HCT116 (cell line): ENCODE measurements at regions not wholly inside any gene's neighbourhood (a gene's known extent, or its start where the extent isn't known, plus 50 kb on each side); places are given as distances from the start of the nearest gene placed in this dataset.

ENCODE experiments used
- ATAC-seq: fragments of 200-7000 bp; cut with Tn5 transposase; 2 replicates; pipeline ENCODE4 v1.9.1; 2020; ENCODE audit warnings: mild to moderate bottlenecking, moderate library complexity
- BruUV-seq: library from RNA; stranded (reverse); fragments of 400-500 nt; replicated peaks from 2 replicates; lab custom pipeline; 2021; lab: Mats Ljungman, UMichigan
- CTCF ChIA-PET: fragments of 300-600 bp; sonication (Branson Sonifier 250); formaldehyde crosslinking; loops from one replicate; lab custom pipeline; 2021; ENCODE audit warnings: antibody characterized with exemption; lab: Charles Lee
- POLR2A ChIA-PET: fragments of 300-600, 350-600 bp; sonication (Branson Sonifier 250); formaldehyde crosslinking; loops from one replicate; lab custom pipeline; 2021; ENCODE audit warnings: antibody characterized with exemption; lab: Charles Lee
- RAD21 ChIA-PET, 2 experiments: fragments of 300-600 bp; sonication (Branson Sonifier 250); formaldehyde crosslinking; loops; one replicate each; lab custom pipeline; 2023; ENCODE audit warnings: low total read pairs in 2 of 2; ENCODE audit not compliant: uncharacterized antibody in 2 of 2, unreplicated experiment in 2 of 2, low non-redundant PET in 1 of 2; lab: Charles Lee
- DNase-seq: peaks from one replicate; pipeline ENCODE4 v3.0.0-alpha.2; 2010; ENCODE audit warnings: low read depth, low spot score
- H2AFZ ChIP-seq: fragments of 200-600 bp; shearing (Covaris generic), sonication (generic); 2 replicates; pipeline ENCODE4 v1.6.1; 2017; ENCODE audit warnings: low read depth, mixed run types, mixed read lengths, antibody characterized with exemption, low read length; ENCODE audit not compliant: poor library complexity, severe bottlenecking
- H3K27ac ChIP-seq: 2 replicates; pipeline ENCODE4 v1.5.1; 2012; ENCODE audit warnings: low read depth, low read length
- H3K27me3 ChIP-seq: fragments of 200-600 bp; sonication (generic); 2 replicates; pipeline ENCODE4 v1.6.1; 2016; ENCODE audit warnings: mixed run types, low read length, mixed read lengths; ENCODE audit not compliant: insufficient read depth
- H3K36me3 ChIP-seq, 2 experiments: fragments of 200-500 bp in 1 of 2; fragments of 200-600 bp in 1 of 2; sonication (Bioruptor generic) in 1 of 2; sonication (generic) in 1 of 2; 2 replicates each; pipeline versions ENCODE4 v1.5.1 to v1.6.1; 2014 to 2016; ENCODE audit warnings: low read length in 2 of 2, inconsistent platforms in 1 of 2, mixed read lengths in 1 of 2, mixed run types in 1 of 2; ENCODE audit not compliant: insufficient read depth in 2 of 2, control insufficient read depth in 1 of 2
- H3K4me1 ChIP-seq, 2 experiments: fragments of 200-600 bp in 1 of 2; sonication (generic) in 1 of 2; 2 replicates each; pipeline versions ENCODE4 v1.5.1 to v1.6.1; 2012 to 2017; ENCODE audit warnings: low read length in 2 of 2, inconsistent platforms in 1 of 2, mild to moderate bottlenecking in 1 of 2, mixed read lengths in 1 of 2, mixed run types in 1 of 2, moderate library complexity in 1 of 2; ENCODE audit not compliant: insufficient read depth in 2 of 2, control insufficient read depth in 1 of 2
- H3K4me2 ChIP-seq: fragments of 200-600 bp; sonication (generic); 2 replicates; pipeline ENCODE4 v1.6.1; 2017; ENCODE audit warnings: mixed run types, low read length, mixed read lengths
- H3K4me3 ChIP-seq, 2 experiments: fragments of 200-600 bp in 1 of 2; sonication (generic) in 1 of 2; replicated peaks in 1 of 2; 2 replicates each; pipeline ENCODE4 v1.5.1; 2011 to 2016; ENCODE audit warnings: low read length in 2 of 2, control low read depth in 1 of 2, low read depth in 1 of 2, mild to moderate bottlenecking in 1 of 2, mixed read lengths in 1 of 2, mixed run types in 1 of 2
- H3K79me2 ChIP-seq: fragments of 200-600 bp; sonication (generic); 2 replicates; pipeline ENCODE4 v1.6.1; 2017; ENCODE audit warnings: mild to moderate bottlenecking, mixed run types, low read length, moderate library complexity, mixed read lengths; ENCODE audit not compliant: insufficient read depth
- H3K9ac ChIP-seq: fragments of 200-600 bp; sonication (generic); 2 replicates; pipeline ENCODE4 v1.6.1; 2016; ENCODE audit warnings: low read length, mixed read lengths
- H3K9me2 ChIP-seq: fragments of 200-600 bp; sonication (generic), shearing (Covaris generic); 2 replicates; pipeline ENCODE4 v1.6.1; 2017; ENCODE audit warnings: mixed run types, mild to moderate bottlenecking, moderate library complexity; ENCODE audit not compliant: insufficient read depth
- H3K9me3 ChIP-seq, 2 experiments: fragments of 200-500 bp in 1 of 2; fragments of 200-600 bp in 1 of 2; sonication (Bioruptor generic) in 1 of 2; sonication (generic) in 1 of 2; 2 replicates each; pipeline ENCODE4 v1.6.1; 2014 to 2017; ENCODE audit warnings: low read length in 2 of 2, mixed read lengths in 2 of 2, inconsistent platforms in 1 of 2, low read depth in 1 of 2, mild to moderate bottlenecking in 1 of 2, mixed run types in 1 of 2, moderate library complexity in 1 of 2; ENCODE audit not compliant: control insufficient read depth in 1 of 2, insufficient read depth in 1 of 2
- H4K20me1 ChIP-seq: fragments of 200-600 bp; sonication (generic), shearing (Covaris generic); 2 replicates; pipeline ENCODE4 v1.6.1; 2017; ENCODE audit warnings: mixed run types, mild to moderate bottlenecking, moderate library complexity; ENCODE audit not compliant: insufficient read depth
- JUND ChIP-seq: IDR thresholded peaks from 2 replicates; pipeline ENCODE4 v1.6.1; 2012
- SRF ChIP-seq: IDR thresholded peaks from 2 replicates; pipeline ENCODE4 v1.6.1; 2012; ENCODE audit warnings: low read depth
- ZBTB33 ChIP-seq: IDR thresholded peaks from 2 replicates; pipeline ENCODE4 v1.6.1; 2011; ENCODE audit warnings: mild to moderate bottlenecking, low read length, moderate library complexity; ENCODE audit not compliant: insufficient replicate concordance; ENCODE audit errors: extremely low read depth
- intact Hi-C: fragments of 100-400 bp; cut with micrococcal nuclease; formaldehyde crosslinking; loops from 2 replicates; pipeline ENCODE4 v1.10.0; 2022
- TF ChIP-seq, protein P1 (sequence below), 3 experiments: fragments of 200-600 bp in 1 of 3; sonication (generic) in 1 of 3; IDR thresholded peaks in 2 of 3; conservative IDR thresholded peaks in 1 of 3; 2 replicates each; pipeline ENCODE4 v1.5.1; 2012 to 2017; ENCODE audit warnings: low read depth in 2 of 3, low read length in 2 of 3, antibody characterized with exemption in 1 of 3, borderline replicate concordance in 1 of 3, control low read depth in 1 of 3, mild to moderate bottlenecking in 1 of 3, mixed read lengths in 1 of 3, mixed run types in 1 of 3, moderate library complexity in 1 of 3; ENCODE audit not compliant: insufficient read depth in 1 of 3
- TF ChIP-seq, protein P2 (sequence below): IDR thresholded peaks from 2 replicates; pipeline ENCODE4 v1.6.1; 2012; ENCODE audit warnings: low read depth

DNA sequence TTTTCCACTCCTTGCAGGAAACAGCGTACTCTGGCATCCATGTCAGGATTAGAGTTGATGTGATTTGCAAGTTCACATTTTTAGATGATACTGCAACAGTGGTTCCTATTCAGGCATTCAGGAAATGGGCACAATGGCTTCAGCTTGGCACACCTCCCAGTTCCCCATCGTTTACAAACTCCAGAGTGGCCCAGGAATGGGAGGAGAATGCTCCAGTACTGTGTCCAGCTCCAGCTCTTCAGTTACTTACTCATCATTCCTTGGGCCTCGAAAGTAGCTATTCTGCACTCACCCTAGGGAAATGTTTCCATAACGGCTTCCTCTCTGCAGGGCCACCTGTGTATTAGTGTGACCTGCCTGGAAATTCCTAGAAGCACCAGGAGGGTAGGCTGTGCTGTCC lies 239.7 kb upstream of the RGS6 start:
- POLR2A ChIA-PET: no interaction called here
- no peaks in the 10 kb centered on the region for H3K27me3 ChIP-seq
- DNase-seq: no peak
- no peaks in the 10 kb centered on the region for H3K9me2 ChIP-seq
- H3K27ac ChIP-seq: no peak overlapping the region
- H2AFZ ChIP-seq: no peak overlapping the region
- no peak overlapping the region for H3K9ac ChIP-seq
- BruUV-seq: no TSS peak
- no peak for TF ChIP-seq JUND
- TF ChIP-seq, protein P1, sequence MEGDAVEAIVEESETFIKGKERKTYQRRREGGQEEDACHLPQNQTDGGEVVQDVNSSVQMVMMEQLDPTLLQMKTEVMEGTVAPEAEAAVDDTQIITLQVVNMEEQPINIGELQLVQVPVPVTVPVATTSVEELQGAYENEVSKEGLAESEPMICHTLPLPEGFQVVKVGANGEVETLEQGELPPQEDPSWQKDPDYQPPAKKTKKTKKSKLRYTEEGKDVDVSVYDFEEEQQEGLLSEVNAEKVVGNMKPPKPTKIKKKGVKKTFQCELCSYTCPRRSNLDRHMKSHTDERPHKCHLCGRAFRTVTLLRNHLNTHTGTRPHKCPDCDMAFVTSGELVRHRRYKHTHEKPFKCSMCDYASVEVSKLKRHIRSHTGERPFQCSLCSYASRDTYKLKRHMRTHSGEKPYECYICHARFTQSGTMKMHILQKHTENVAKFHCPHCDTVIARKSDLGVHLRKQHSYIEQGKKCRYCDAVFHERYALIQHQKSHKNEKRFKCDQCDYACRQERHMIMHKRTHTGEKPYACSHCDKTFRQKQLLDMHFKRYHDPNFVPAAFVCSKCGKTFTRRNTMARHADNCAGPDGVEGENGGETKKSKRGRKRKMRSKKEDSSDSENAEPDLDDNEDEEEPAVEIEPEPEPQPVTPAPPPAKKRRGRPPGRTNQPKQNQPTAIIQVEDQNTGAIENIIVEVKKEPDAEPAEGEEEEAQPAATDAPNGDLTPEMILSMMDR (IDR thresholded peaks at IDR 0.05 in 2 of 3, conservative IDR thresholded peaks at IDR 0.05 in 1 of 3; ENCODE audit: borderline replicate concordance in 1 of 3, insufficient read depth in 1 of 3, low read depth in 2 of 3, low read length in 2 of 3): no peak
- no peak for TF ChIP-seq SRF
- TF ChIP-seq, protein P2, sequence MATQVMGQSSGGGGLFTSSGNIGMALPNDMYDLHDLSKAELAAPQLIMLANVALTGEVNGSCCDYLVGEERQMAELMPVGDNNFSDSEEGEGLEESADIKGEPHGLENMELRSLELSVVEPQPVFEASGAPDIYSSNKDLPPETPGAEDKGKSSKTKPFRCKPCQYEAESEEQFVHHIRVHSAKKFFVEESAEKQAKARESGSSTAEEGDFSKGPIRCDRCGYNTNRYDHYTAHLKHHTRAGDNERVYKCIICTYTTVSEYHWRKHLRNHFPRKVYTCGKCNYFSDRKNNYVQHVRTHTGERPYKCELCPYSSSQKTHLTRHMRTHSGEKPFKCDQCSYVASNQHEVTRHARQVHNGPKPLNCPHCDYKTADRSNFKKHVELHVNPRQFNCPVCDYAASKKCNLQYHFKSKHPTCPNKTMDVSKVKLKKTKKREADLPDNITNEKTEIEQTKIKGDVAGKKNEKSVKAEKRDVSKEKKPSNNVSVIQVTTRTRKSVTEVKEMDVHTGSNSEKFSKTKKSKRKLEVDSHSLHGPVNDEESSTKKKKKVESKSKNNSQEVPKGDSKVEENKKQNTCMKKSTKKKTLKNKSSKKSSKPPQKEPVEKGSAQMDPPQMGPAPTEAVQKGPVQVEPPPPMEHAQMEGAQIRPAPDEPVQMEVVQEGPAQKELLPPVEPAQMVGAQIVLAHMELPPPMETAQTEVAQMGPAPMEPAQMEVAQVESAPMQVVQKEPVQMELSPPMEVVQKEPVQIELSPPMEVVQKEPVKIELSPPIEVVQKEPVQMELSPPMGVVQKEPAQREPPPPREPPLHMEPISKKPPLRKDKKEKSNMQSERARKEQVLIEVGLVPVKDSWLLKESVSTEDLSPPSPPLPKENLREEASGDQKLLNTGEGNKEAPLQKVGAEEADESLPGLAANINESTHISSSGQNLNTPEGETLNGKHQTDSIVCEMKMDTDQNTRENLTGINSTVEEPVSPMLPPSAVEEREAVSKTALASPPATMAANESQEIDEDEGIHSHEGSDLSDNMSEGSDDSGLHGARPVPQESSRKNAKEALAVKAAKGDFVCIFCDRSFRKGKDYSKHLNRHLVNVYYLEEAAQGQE: no peak
- no peak for TF ChIP-seq ZBTB33
- CTCF ChIA-PET: no interaction called here
- H3K4me2 ChIP-seq: no peak overlapping the region
- no peaks in the 10 kb centered on the region for H4K20me1 ChIP-seq
- no peaks in the 10 kb centered on the region for H3K36me3 ChIP-seq
- no peaks in the 10 kb centered on the region for H3K79me2 ChIP-seq
- H3K4me3 ChIP-seq: no peak overlapping the region
- RAD21 ChIA-PET: no interaction called here
- no peak for ATAC-seq
- H3K9me3 ChIP-seq: no peaks in the 10 kb centered on the region
- no peaks in the 10 kb centered on the region; a peak in 1 of 4 replicates for H3K4me1 ChIP-seq
- intact Hi-C loops: no loop called here
